ENCODE measurements at regions not wholly inside any gene's neighbourhood (a gene's known extent, or its start where the extent isn't known, plus 50 kb on each side); places are given as distances from the start of the nearest gene placed in this dataset.

- DNase-seq (ENCODE audit: low read depth) = no peak
- no peak overlapping the region for H3K4me3 ChIP-seq (ENCODE audit: low read depth, low read length)
- TF ChIP-seq CTCF (IDR thresholded peaks at IDR 0.05; ENCODE audit: low read depth, low read length, missing control alignments) = no peak
These were observed 408.0 kb downstream of the MATN1 start for GRCh38 chr1:30315185-30315960.

- TF ChIP-seq CTCF (IDR thresholded peaks at IDR 0.05; ENCODE audit: low read depth, low read length, missing control alignments) = no peak
- DNase-seq (ENCODE audit: low read depth) = no peak
- H3K4me3 ChIP-seq (ENCODE audit: low read depth, low read length) = no peak overlapping the region
These were observed 408.8 kb downstream of the MATN1 start for GRCh38 chr1:30314591-30314990.

- no peak for TF ChIP-seq CTCF (IDR thresholded peaks at IDR 0.05; ENCODE audit: low read depth, low read length, missing control alignments)
- DNase-seq (ENCODE audit: low read depth) = no peak
These were observed 409.8 kb downstream of the MATN1 start for GRCh38 chr1:30313584-30313983.

GRCh38 chr1:30313176-30313575, 410.2 kb downstream of the MATN1 start:
- TF ChIP-seq CTCF (IDR thresholded peaks at IDR 0.05; ENCODE audit: low read depth, low read length, missing control alignments) = no peak

More at GRCh38 chr1:30313584-30313983, 409.8 kb downstream of the MATN1 start:
- no peak overlapping the region for H3K4me3 ChIP-seq (ENCODE audit: low read depth, low read length)

GRCh38 chr1:30312226-30312625, 411.2 kb downstream of the MATN1 start:
- TF ChIP-seq CTCF (IDR thresholded peaks at IDR 0.05; ENCODE audit: low read depth, low read length, missing control alignments) = no peak
- no peak overlapping the region for H3K4me3 ChIP-seq (ENCODE audit: low read depth, low read length)

More at GRCh38 chr1:30313176-30313575, 410.2 kb downstream of the MATN1 start:
- H3K4me3 ChIP-seq (ENCODE audit: low read depth, low read length) = no peak overlapping the region
- DNase-seq (ENCODE audit: low read depth) = no peak

GRCh38 chr1:30311749-30312148, 411.6 kb downstream of the MATN1 start:
- DNase-seq (ENCODE audit: low read depth) = no peak

More at GRCh38 chr1:30312226-30312625, 411.2 kb downstream of the MATN1 start:
- DNase-seq (ENCODE audit: low read depth) = no peak

More at GRCh38 chr1:30311749-30312148, 411.6 kb downstream of the MATN1 start:
- TF ChIP-seq CTCF (IDR thresholded peaks at IDR 0.05; ENCODE audit: low read depth, low read length, missing control alignments) = no peak
- no peak overlapping the region for H3K4me3 ChIP-seq (ENCODE audit: low read depth, low read length)
